ENCODE measurements at regions not wholly inside any gene's neighbourhood (a gene's known extent, or its start where the extent isn't known, plus 50 kb on each side); places are given as distances from the start of the nearest gene placed in this dataset.
"Not testable (repeated sequence)": the region's sequence is repeated elsewhere in the genome, so short reads cannot be mapped to it uniquely, and the experiment has no call there.

GRCh38 chrX:110541266-110541665 is 182.6 kb downstream of the RTL9 start:
- Histone ChIP-seq H3K9me3 (ENCODE audit: control insufficient read depth in 5 of 5, low read length in 5 of 5) (peaks cover 0 to 9% (median 2%) of the 10 kb centered on the region in 5 donors), H3K36me3 (ENCODE audit: control insufficient read depth in 5 of 5, insufficient read depth in 5 of 5, low read length in 5 of 5) (no peaks in the 10 kb centered on the region), H3K27me3 (ENCODE audit: control insufficient read depth in 5 of 5, insufficient read depth in 4 of 5, low read length in 5 of 5) (peaks cover 0 to 9% (median 5%) of the 10 kb centered on the region in 5 donors), H3K27ac (ENCODE audit: low read depth, low read length) (no peak overlapping the region), H3K9ac (ENCODE audit: low read length in 5 of 5) (no peak overlapping the region), H3K4me1 (ENCODE audit: control insufficient read depth in 5 of 5, insufficient read depth in 5 of 5, low read length in 5 of 5) (no peaks in the 10 kb centered on the region), H3K4me3 (ENCODE audit: low read depth in 1 of 5, low read length in 5 of 5) (no peak overlapping the region)

- H3K9me3 ChIP-seq (ENCODE audit: control insufficient read depth in 5 of 5, low read length in 5 of 5); H3K9ac ChIP-seq (ENCODE audit: low read length in 5 of 5); H3K4me3 ChIP-seq (ENCODE audit: low read depth in 1 of 5, low read length in 5 of 5); H3K4me1 ChIP-seq (ENCODE audit: control insufficient read depth in 5 of 5, insufficient read depth in 5 of 5, low read length in 5 of 5); H3K27me3 ChIP-seq (ENCODE audit: control insufficient read depth in 5 of 5, insufficient read depth in 4 of 5, low read length in 5 of 5); H3K36me3 ChIP-seq (ENCODE audit: control insufficient read depth in 5 of 5, insufficient read depth in 5 of 5, low read length in 5 of 5); H3K27ac ChIP-seq (ENCODE audit: low read depth, low read length): not testable (repeated sequence)
These were observed 192.2 kb downstream of the RTL9 start for GRCh38 chrX:110550854-110551253.

GRCh38 chrX:110557864-110558263 is 199.2 kb downstream of the RTL9 start:
- Histone ChIP-seq H3K9me3 (ENCODE audit: control insufficient read depth in 5 of 5, low read length in 5 of 5) (peaks cover 0 to 8% (median 8%) of the 10 kb centered on the region in 5 donors), H3K27ac (ENCODE audit: low read depth, low read length) (no peak overlapping the region), H3K4me3 (ENCODE audit: low read depth in 1 of 5, low read length in 5 of 5) (no peak overlapping the region), H3K27me3 (ENCODE audit: control insufficient read depth in 5 of 5, insufficient read depth in 4 of 5, low read length in 5 of 5) (peaks cover 0 to 4% (median 0%) of the 10 kb centered on the region in 5 donors), H3K9ac (ENCODE audit: low read length in 5 of 5) (no peak overlapping the region), H3K36me3 (ENCODE audit: control insufficient read depth in 5 of 5, insufficient read depth in 5 of 5, low read length in 5 of 5) (no peaks in the 10 kb centered on the region), H3K4me1 (ENCODE audit: control insufficient read depth in 5 of 5, insufficient read depth in 5 of 5, low read length in 5 of 5) (peaks cover 0 to 3% (median 0%) of the 10 kb centered on the region in 5 donors)

GRCh38 chrX:110558406-110558805 is 199.8 kb downstream of the RTL9 start:
- H3K36me3 ChIP-seq (ENCODE audit: control insufficient read depth in 5 of 5, insufficient read depth in 5 of 5, low read length in 5 of 5): no peaks in the 10 kb centered on the region
- peaks cover 0 to 4% (median 0%) of the 10 kb centered on the region in 5 donors for H3K27me3 ChIP-seq (ENCODE audit: control insufficient read depth in 5 of 5, insufficient read depth in 4 of 5, low read length in 5 of 5)
- no peak overlapping the region for H3K4me3 ChIP-seq (ENCODE audit: low read depth in 1 of 5, low read length in 5 of 5)
- no peak overlapping the region for H3K27ac ChIP-seq (ENCODE audit: low read depth, low read length)
- peaks cover 0 to 3% (median 0%) of the 10 kb centered on the region in 5 donors for H3K4me1 ChIP-seq (ENCODE audit: control insufficient read depth in 5 of 5, insufficient read depth in 5 of 5, low read length in 5 of 5)
- peaks cover 0 to 8% (median 8%) of the 10 kb centered on the region in 5 donors for H3K9me3 ChIP-seq (ENCODE audit: control insufficient read depth in 5 of 5, low read length in 5 of 5)
- H3K9ac ChIP-seq (ENCODE audit: low read length in 5 of 5): no peak overlapping the region

GRCh38 chrX:110561034-110561433 is 202.4 kb downstream of the RTL9 start:
- Histone ChIP-seq H3K9ac (ENCODE audit: low read length in 5 of 5) (no peak overlapping the region), H3K9me3 (ENCODE audit: control insufficient read depth in 5 of 5, low read length in 5 of 5) (peaks cover 3 to 12% (median 8%) of the 10 kb centered on the region in 5 donors), H3K27ac (ENCODE audit: low read depth, low read length) (no peak overlapping the region), H3K4me3 (ENCODE audit: low read depth in 1 of 5, low read length in 5 of 5) (no peak overlapping the region), H3K36me3 (ENCODE audit: control insufficient read depth in 5 of 5, insufficient read depth in 5 of 5, low read length in 5 of 5) (no peaks in the 10 kb centered on the region), H3K27me3 (ENCODE audit: control insufficient read depth in 5 of 5, insufficient read depth in 4 of 5, low read length in 5 of 5) (peaks cover 0 to 4% (median 0%) of the 10 kb centered on the region in 5 donors), H3K4me1 (ENCODE audit: control insufficient read depth in 5 of 5, insufficient read depth in 5 of 5, low read length in 5 of 5) (peaks cover 0 to 3% (median 0%) of the 10 kb centered on the region in 5 donors)

- Histone ChIP-seq H3K4me3 (ENCODE audit: low read depth in 1 of 5, low read length in 5 of 5) (no peak overlapping the region), H3K9me3 (ENCODE audit: control insufficient read depth in 5 of 5, low read length in 5 of 5) (peaks cover 3 to 20% (median 7%) of the 10 kb centered on the region in 5 donors), H3K36me3 (ENCODE audit: control insufficient read depth in 5 of 5, insufficient read depth in 5 of 5, low read length in 5 of 5) (no peaks in the 10 kb centered on the region), H3K27ac (ENCODE audit: low read depth, low read length) (no peak overlapping the region), H3K4me1 (ENCODE audit: control insufficient read depth in 5 of 5, insufficient read depth in 5 of 5, low read length in 5 of 5) (peaks cover 0 to 3% (median 0%) of the 10 kb centered on the region in 5 donors), H3K27me3 (ENCODE audit: control insufficient read depth in 5 of 5, insufficient read depth in 4 of 5, low read length in 5 of 5) (peaks cover 0 to 10% (median 0%) of the 10 kb centered on the region in 5 donors), H3K9ac (ENCODE audit: low read length in 5 of 5) (no peak overlapping the region)
These were observed 204.6 kb downstream of the RTL9 start for GRCh38 chrX:110563282-110563681.

- Histone ChIP-seq H3K36me3 (ENCODE audit: control insufficient read depth in 5 of 5, insufficient read depth in 5 of 5, low read length in 5 of 5) (no peaks in the 10 kb centered on the region), H3K4me1 (ENCODE audit: control insufficient read depth in 5 of 5, insufficient read depth in 5 of 5, low read length in 5 of 5) (no peaks in the 10 kb centered on the region), H3K9ac (ENCODE audit: low read length in 5 of 5) (no peak overlapping the region), H3K27ac (ENCODE audit: low read depth, low read length) (no peak overlapping the region), H3K4me3 (ENCODE audit: low read depth in 1 of 5, low read length in 5 of 5) (no peak overlapping the region), H3K27me3 (ENCODE audit: control insufficient read depth in 5 of 5, insufficient read depth in 4 of 5, low read length in 5 of 5) (peaks cover 0 to 9% (median 0%) of the 10 kb centered on the region in 5 donors), H3K9me3 (ENCODE audit: control insufficient read depth in 5 of 5, low read length in 5 of 5) (peaks cover 0 to 13% (median 4%) of the 10 kb centered on the region in 5 donors)
These were observed 209.8 kb downstream of the RTL9 start for GRCh38 chrX:110568441-110568840.

GRCh38 chrX:110569506-110569905 is 210.9 kb downstream of the RTL9 start:
- H3K4me3 ChIP-seq (ENCODE audit: low read depth in 1 of 5, low read length in 5 of 5): no peak overlapping the region
- H3K27me3 ChIP-seq (ENCODE audit: control insufficient read depth in 5 of 5, insufficient read depth in 4 of 5, low read length in 5 of 5): peaks cover 0 to 9% (median 0%) of the 10 kb centered on the region in 5 donors

GRCh38 chrX:110578270-110578669 is 217.3 kb downstream of the CHRDL1 start:
- H3K27me3 ChIP-seq (ENCODE audit: control insufficient read depth in 5 of 5, insufficient read depth in 4 of 5, low read length in 5 of 5): peaks cover 0 to 5% (median 3%) of the 10 kb centered on the region in 5 donors
- peaks cover 0 to 2% (median 0%) of the 10 kb centered on the region in 5 donors for H3K9me3 ChIP-seq (ENCODE audit: control insufficient read depth in 5 of 5, low read length in 5 of 5)
- no peak overlapping the region for H3K27ac ChIP-seq (ENCODE audit: low read depth, low read length)
- no peak overlapping the region for H3K4me3 ChIP-seq (ENCODE audit: low read depth in 1 of 5, low read length in 5 of 5)
- H3K4me1 ChIP-seq (ENCODE audit: control insufficient read depth in 5 of 5, insufficient read depth in 5 of 5, low read length in 5 of 5): no peaks in the 10 kb centered on the region
- no peak overlapping the region for H3K9ac ChIP-seq (ENCODE audit: low read length in 5 of 5)
- no peaks in the 10 kb centered on the region for H3K36me3 ChIP-seq (ENCODE audit: control insufficient read depth in 5 of 5, insufficient read depth in 5 of 5, low read length in 5 of 5)

More at GRCh38 chrX:110569506-110569905, 210.9 kb downstream of the RTL9 start:
- H3K9ac ChIP-seq (ENCODE audit: low read length in 5 of 5): no peak overlapping the region
- no peaks in the 10 kb centered on the region for H3K36me3 ChIP-seq (ENCODE audit: control insufficient read depth in 5 of 5, insufficient read depth in 5 of 5, low read length in 5 of 5)
- no peak overlapping the region for H3K27ac ChIP-seq (ENCODE audit: low read depth, low read length)
- no peaks in the 10 kb centered on the region for H3K4me1 ChIP-seq (ENCODE audit: control insufficient read depth in 5 of 5, insufficient read depth in 5 of 5, low read length in 5 of 5)
- H3K9me3 ChIP-seq (ENCODE audit: control insufficient read depth in 5 of 5, low read length in 5 of 5): peaks cover 0 to 13% (median 4%) of the 10 kb centered on the region in 5 donors

GRCh38 chrX:110584083-110584482 is 211.5 kb downstream of the CHRDL1 start:
- H3K4me1 ChIP-seq (ENCODE audit: control insufficient read depth in 5 of 5, insufficient read depth in 5 of 5, low read length in 5 of 5): peaks cover 0 to 3% (median 0%) of the 10 kb centered on the region in 5 donors
- H3K9me3 ChIP-seq (ENCODE audit: control insufficient read depth in 5 of 5, low read length in 5 of 5): peaks cover 0 to 2% (median 0%) of the 10 kb centered on the region in 5 donors
- peaks cover 0 to 6% (median 2%) of the 10 kb centered on the region in 5 donors for H3K27me3 ChIP-seq (ENCODE audit: control insufficient read depth in 5 of 5, insufficient read depth in 4 of 5, low read length in 5 of 5)
- no peaks in the 10 kb centered on the region for H3K36me3 ChIP-seq (ENCODE audit: control insufficient read depth in 5 of 5, insufficient read depth in 5 of 5, low read length in 5 of 5)
- no peak overlapping the region for H3K27ac ChIP-seq (ENCODE audit: low read depth, low read length)
- no peak overlapping the region for H3K9ac ChIP-seq (ENCODE audit: low read length in 5 of 5)
- H3K4me3 ChIP-seq (ENCODE audit: low read depth in 1 of 5, low read length in 5 of 5): no peak overlapping the region
